ENCODE measurements at regions not wholly inside any gene's neighbourhood (a gene's known extent, or its start where the extent isn't known, plus 50 kb on each side); places are given as distances from the start of the nearest gene placed in this dataset.

DNA sequence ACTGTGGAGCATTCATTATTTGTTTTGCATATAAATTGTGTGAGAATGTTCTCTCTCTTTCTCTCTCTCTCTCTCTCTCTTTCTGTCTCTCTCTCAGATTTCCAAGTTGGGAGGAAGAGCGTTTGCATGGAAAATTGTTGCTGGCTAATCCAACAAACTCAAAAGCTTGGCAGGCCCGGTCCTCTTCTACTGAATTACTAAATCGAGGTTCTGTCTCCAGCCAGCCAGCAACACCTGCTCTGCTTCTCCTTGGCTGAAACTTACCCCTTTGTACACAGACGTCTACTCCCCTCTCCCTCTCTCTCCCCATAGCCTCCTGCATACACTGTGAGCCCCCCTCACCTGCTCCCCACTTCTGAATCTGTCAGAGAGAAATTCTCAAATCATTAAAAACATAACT lies 996.4 kb upstream of the AUTS2 start:
- Histone ChIP-seq H3K4me1 (ENCODE audit: insufficient read depth) (no peaks in the 10 kb centered on the region), H3K4me2 (ENCODE audit: unreplicated experiment) (no peak overlapping the region), H3K27me3 (replicated peaks; ENCODE audit: insufficient read depth) (no peaks in the 10 kb centered on the region), H3K79me2 (ENCODE audit: insufficient read depth) (no peaks in the 10 kb centered on the region), H4K20me1 (ENCODE audit: insufficient read depth) (no peaks in the 10 kb centered on the region), H3K36me3 (ENCODE audit: low read depth) (no peaks in the 10 kb centered on the region), H3K9me3 (ENCODE audit: low read depth) (no peaks in the 10 kb centered on the region), H3F3A (ENCODE audit: insufficient read depth) (no peaks in the 10 kb centered on the region), H2AFZ (no peak overlapping the region), H3K27ac (no peak overlapping the region), H3K9me2 (ENCODE audit: insufficient read depth) (no peaks in the 10 kb centered on the region), H3K9ac (no peak overlapping the region), H3K4me3 (no peak overlapping the region)
- no peak for TF ChIP-seq EZH2phosphoT487 (IDR thresholded peaks at IDR 0.05; ENCODE audit: insufficient read depth, low read depth)
- no peak for TF ChIP-seq EZH2 (IDR thresholded peaks at IDR 0.05; ENCODE audit: insufficient read depth, poor library complexity, severe bottlenecking)
- 2 to 4% methylated on average over 4 of the region's 4 CpGs for whole genome bisulfite sequencing, 2 experiments (ENCODE audit: low coverage in 1 of 2, low lambda C conversion rate in 2 of 2, missing lambda C conversion rate in 2 of 2)
- in situ Hi-C loops (cut with MboI) = no loop called here
- no peak for DNase-seq

DNA sequence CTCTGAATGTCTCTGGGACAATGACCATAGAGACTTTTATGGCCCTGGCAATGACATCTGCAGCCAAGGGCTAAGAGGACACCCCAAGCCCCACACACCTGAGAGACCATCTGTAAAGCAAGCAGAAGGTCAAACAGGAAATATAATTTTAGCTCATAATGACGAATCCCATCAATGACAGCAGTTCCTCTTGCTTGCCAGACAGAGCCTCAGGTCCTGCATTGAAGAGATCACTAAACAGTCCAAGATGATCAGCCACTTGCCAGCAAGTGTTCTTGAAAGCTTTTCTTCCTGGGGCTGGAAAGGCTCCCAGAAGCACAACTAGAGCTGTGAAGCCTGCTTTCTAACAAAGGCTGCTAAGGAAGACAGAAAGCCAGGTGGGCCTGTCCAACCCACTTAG lies 993.7 kb upstream of the AUTS2 start:
- Histone ChIP-seq H3K9ac (no peak overlapping the region), H3K79me2 (ENCODE audit: insufficient read depth) (no peaks in the 10 kb centered on the region), H3K4me3 (no peak overlapping the region), H3K4me2 (ENCODE audit: unreplicated experiment) (no peak overlapping the region), H4K20me1 (ENCODE audit: insufficient read depth) (no peaks in the 10 kb centered on the region), H3F3A (ENCODE audit: insufficient read depth) (no peaks in the 10 kb centered on the region), H3K4me1 (ENCODE audit: insufficient read depth) (no peaks in the 10 kb centered on the region), H3K9me3 (ENCODE audit: low read depth) (no peaks in the 10 kb centered on the region), H3K27me3 (replicated peaks; ENCODE audit: insufficient read depth) (no peaks in the 10 kb centered on the region), H2AFZ (no peak overlapping the region), H3K27ac (no peak overlapping the region), H3K9me2 (ENCODE audit: insufficient read depth) (no peaks in the 10 kb centered on the region), H3K36me3 (ENCODE audit: low read depth) (no peaks in the 10 kb centered on the region)
- in situ Hi-C loops (cut with MboI) = no loop called here
- 0% methylated on average over 1 of the region's 1 CpG for WGBS, 2 experiments (ENCODE audit: low coverage in 1 of 2, low lambda C conversion rate in 2 of 2, missing lambda C conversion rate in 2 of 2)
- no peak for DNase-seq
- no peak for TF ChIP-seq EZH2phosphoT487 (IDR thresholded peaks at IDR 0.05; ENCODE audit: insufficient read depth, low read depth)
- TF ChIP-seq EZH2 (IDR thresholded peaks at IDR 0.05; ENCODE audit: insufficient read depth, poor library complexity, severe bottlenecking) = no peak

DNA sequence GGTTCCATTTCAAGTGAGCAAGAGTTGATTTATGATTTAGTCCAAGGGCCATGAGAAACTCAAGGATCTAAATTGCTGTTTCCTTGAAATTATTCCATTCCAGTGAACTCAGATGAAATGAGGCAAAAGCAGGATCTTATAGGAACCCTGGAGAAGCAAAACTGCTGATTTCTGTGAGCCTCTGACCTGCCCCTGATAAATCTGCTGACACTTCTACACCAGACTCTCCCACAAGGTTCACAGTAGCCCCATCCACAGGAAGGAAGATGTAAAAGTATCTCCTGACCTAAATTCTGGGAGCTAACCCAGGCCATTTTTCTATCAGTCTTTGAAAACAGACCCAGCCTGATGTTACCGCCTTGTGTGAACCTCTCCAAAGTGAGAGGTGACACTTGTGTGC lies 987.6 kb upstream of the AUTS2 start:
- no peak overlapping the region for H3K4me2 ChIP-seq (ENCODE audit: unreplicated experiment)
- H2AFZ ChIP-seq = no peak overlapping the region
- H3K4me1 ChIP-seq (ENCODE audit: insufficient read depth) = no peaks in the 10 kb centered on the region
- H3K9me3 ChIP-seq (ENCODE audit: low read depth) = no peaks in the 10 kb centered on the region
- no peaks in the 10 kb centered on the region for H3K79me2 ChIP-seq (ENCODE audit: insufficient read depth)
- in situ Hi-C loops (cut with MboI) = no loop called here
- no peak for TF ChIP-seq EZH2 (IDR thresholded peaks at IDR 0.05; ENCODE audit: insufficient read depth, poor library complexity, severe bottlenecking)
- no peak for TF ChIP-seq EZH2phosphoT487 (IDR thresholded peaks at IDR 0.05; ENCODE audit: insufficient read depth, low read depth)
- no peaks in the 10 kb centered on the region for H4K20me1 ChIP-seq (ENCODE audit: insufficient read depth)
- H3K4me3 ChIP-seq = no peak overlapping the region
- no peaks in the 10 kb centered on the region for H3K36me3 ChIP-seq (ENCODE audit: low read depth)
- no peak overlapping the region for H3K27ac ChIP-seq
- no peaks in the 10 kb centered on the region for H3K9me2 ChIP-seq (ENCODE audit: insufficient read depth)
- H3F3A ChIP-seq (ENCODE audit: insufficient read depth) = no peaks in the 10 kb centered on the region
- no peak for DNase-seq
- no peak overlapping the region for H3K9ac ChIP-seq
- WGBS, 2 experiments (ENCODE audit: low coverage in 1 of 2, low lambda C conversion rate in 2 of 2, missing lambda C conversion rate in 2 of 2) = 25 to 29% methylated on average over 1 of the region's 1 CpG
- H3K27me3 ChIP-seq (replicated peaks; ENCODE audit: insufficient read depth) = no peaks in the 10 kb centered on the region

DNA sequence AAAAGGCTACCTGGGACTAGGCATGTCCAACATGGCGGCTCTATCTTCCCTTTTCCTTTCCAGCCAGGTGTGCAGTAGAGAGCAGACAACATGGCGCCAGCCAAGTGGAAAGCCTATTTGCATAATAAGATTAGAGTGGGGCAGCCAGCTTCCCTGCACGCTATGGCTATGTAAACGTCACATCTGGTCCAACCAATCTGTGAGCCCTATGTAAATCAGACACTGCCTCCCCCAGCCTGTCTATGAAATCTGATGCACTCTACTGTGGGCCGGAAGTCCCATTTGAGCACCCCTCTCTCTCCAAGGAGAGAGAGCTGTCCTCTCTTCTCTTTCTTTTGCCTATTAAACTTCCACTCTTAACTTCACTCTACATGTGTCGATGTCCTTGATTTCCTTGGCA lies 984.9 kb upstream of the AUTS2 start:
- H3K79me2 ChIP-seq (ENCODE audit: insufficient read depth) = no peaks in the 10 kb centered on the region
- no peaks in the 10 kb centered on the region for H3K27me3 ChIP-seq (replicated peaks; ENCODE audit: insufficient read depth)
- H3K4me3 ChIP-seq = no peak overlapping the region
- no peak overlapping the region for H3K9ac ChIP-seq
- H2AFZ ChIP-seq = no peak overlapping the region
- no peak for TF ChIP-seq EZH2 (IDR thresholded peaks at IDR 0.05; ENCODE audit: insufficient read depth, poor library complexity, severe bottlenecking)
- no peak for TF ChIP-seq EZH2phosphoT487 (IDR thresholded peaks at IDR 0.05; ENCODE audit: insufficient read depth, low read depth)
- H3K4me1 ChIP-seq (ENCODE audit: insufficient read depth) = no peaks in the 10 kb centered on the region
- H3K36me3 ChIP-seq (ENCODE audit: low read depth) = no peaks in the 10 kb centered on the region
- H3F3A ChIP-seq (ENCODE audit: insufficient read depth) = no peaks in the 10 kb centered on the region
- H3K4me2 ChIP-seq (ENCODE audit: unreplicated experiment) = no peak overlapping the region
- no peaks in the 10 kb centered on the region for H3K9me3 ChIP-seq (ENCODE audit: low read depth)
- no peak for DNase-seq
- no peak overlapping the region for H3K27ac ChIP-seq
- in situ Hi-C loops (cut with MboI) = no loop called here
- no peaks in the 10 kb centered on the region for H3K9me2 ChIP-seq (ENCODE audit: insufficient read depth)
- H4K20me1 ChIP-seq (ENCODE audit: insufficient read depth) = no peaks in the 10 kb centered on the region
- 8 to 11% methylated on average over 6 of the region's 6 CpGs for WGBS, 2 experiments (ENCODE audit: low coverage in 1 of 2, low lambda C conversion rate in 2 of 2, missing lambda C conversion rate in 2 of 2)

DNA sequence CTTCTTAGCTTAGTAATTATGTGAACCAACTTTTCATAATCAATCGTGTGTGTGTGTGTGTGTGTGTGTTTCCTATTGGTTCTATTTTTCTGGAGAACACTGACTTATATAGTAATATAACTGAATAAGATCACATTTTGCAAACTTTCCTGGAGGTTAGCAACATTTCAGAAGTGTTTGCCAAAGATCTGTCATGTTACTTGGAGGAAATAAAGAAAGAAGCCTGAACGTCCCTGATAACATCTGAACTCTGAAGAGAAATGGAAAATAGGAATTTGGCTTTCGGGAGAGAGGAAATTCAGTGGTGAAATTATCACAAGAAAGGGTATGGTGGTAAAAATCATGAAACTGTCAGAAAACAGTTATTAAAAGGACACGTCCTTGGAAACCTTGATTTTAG lies 984.4 kb upstream of the AUTS2 start:
- Histone ChIP-seq H3K4me2 (ENCODE audit: unreplicated experiment) (no peak overlapping the region), H3K9ac (no peak overlapping the region), H3K27ac (no peak overlapping the region), H4K20me1 (ENCODE audit: insufficient read depth) (no peaks in the 10 kb centered on the region), H3K4me1 (ENCODE audit: insufficient read depth) (no peaks in the 10 kb centered on the region), H3K4me3 (no peak overlapping the region), H3K9me3 (ENCODE audit: low read depth) (no peaks in the 10 kb centered on the region), H3K9me2 (ENCODE audit: insufficient read depth) (no peaks in the 10 kb centered on the region), H3K79me2 (ENCODE audit: insufficient read depth) (no peaks in the 10 kb centered on the region), H3K27me3 (replicated peaks; ENCODE audit: insufficient read depth) (no peaks in the 10 kb centered on the region), H3K36me3 (ENCODE audit: low read depth) (no peaks in the 10 kb centered on the region), H2AFZ (no peak overlapping the region), H3F3A (ENCODE audit: insufficient read depth) (no peaks in the 10 kb centered on the region)
- 6 to 9% methylated on average over 4 of the region's 4 CpGs for WGBS, 2 experiments (ENCODE audit: low coverage in 1 of 2, low lambda C conversion rate in 2 of 2, missing lambda C conversion rate in 2 of 2)
- no peak for DNase-seq
- TF ChIP-seq EZH2phosphoT487 (IDR thresholded peaks at IDR 0.05; ENCODE audit: insufficient read depth, low read depth) = no peak
- no peak for TF ChIP-seq EZH2 (IDR thresholded peaks at IDR 0.05; ENCODE audit: insufficient read depth, poor library complexity, severe bottlenecking)
- in situ Hi-C loops (cut with MboI) = no loop called here

All from GM23248 (cell line).